H1 (cell line): ENCODE measurements at regions not wholly inside any gene's neighbourhood (a gene's known extent, or its start where the extent isn't known, plus 50 kb on each side); places are given as distances from the start of the nearest gene placed in this dataset.

ENCODE experiments used
- CTCF ChIP-seq, 3 experiments: IDR thresholded peaks; 1 replicate in 2 of 3; 2 replicates in 1 of 3; pipeline versions ENCODE4 v1.5.1 to v1.6.1; 2011; ENCODE audit warnings: low read length in 3 of 3, mild to moderate bottlenecking in 3 of 3, inconsistent platforms in 2 of 3, low read depth in 1 of 3, moderate library complexity in 1 of 3; ENCODE audit not compliant: insufficient read depth in 1 of 3; ENCODE audit errors: control extremely low read depth in 1 of 3
- GTF2F1 ChIP-seq: IDR thresholded peaks from 2 replicates; pipeline ENCODE4 v1.6.1; 2012; ENCODE audit warnings: low read depth, low read length, improper control_type of control experiment, borderline replicate concordance
- RXRA ChIP-seq: IDR thresholded peaks from 2 replicates; pipeline ENCODE4 v1.6.1; 2011; ENCODE audit warnings: low read depth, mild to moderate bottlenecking, low read length, moderate library complexity; ENCODE audit not compliant: insufficient read depth
- SP1 ChIP-seq: IDR thresholded peaks from 2 replicates; pipeline ENCODE4 v1.6.1; 2011; ENCODE audit warnings: low read depth, low read length

DNA sequence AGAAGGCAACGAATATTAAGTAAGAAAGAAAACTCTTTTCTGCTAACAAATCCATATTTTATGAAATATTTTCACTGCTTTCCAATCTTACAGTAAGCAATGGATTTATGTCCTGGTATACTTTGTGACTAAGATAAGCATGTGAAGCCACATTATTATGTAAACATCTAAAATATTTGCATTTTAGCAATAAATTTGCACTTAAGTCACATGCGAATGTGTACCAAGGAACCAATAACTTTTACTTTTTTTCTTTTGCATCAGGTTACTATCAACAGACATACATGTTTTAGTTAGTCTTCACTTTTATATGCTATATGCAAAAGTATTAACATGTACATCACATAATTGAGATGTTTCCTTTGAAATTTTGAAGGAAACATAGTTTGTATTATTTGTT lies 536.7 kb downstream of the SLITRK6 start (continued):
- TF ChIP-seq CTCF (IDR thresholded peaks at IDR 0.05; ENCODE audit: control extremely low read depth in 1 of 3, insufficient read depth in 1 of 3, low read depth in 1 of 3, low read length in 3 of 3) (no peak), GTF2F1 (no peak), SP1 (no peak), RXRA (no peak)
